ENCODE measurements at regions not wholly inside any gene's neighbourhood (a gene's known extent, or its start where the extent isn't known, plus 50 kb on each side); places are given as distances from the start of the nearest gene placed in this dataset.

DNA sequence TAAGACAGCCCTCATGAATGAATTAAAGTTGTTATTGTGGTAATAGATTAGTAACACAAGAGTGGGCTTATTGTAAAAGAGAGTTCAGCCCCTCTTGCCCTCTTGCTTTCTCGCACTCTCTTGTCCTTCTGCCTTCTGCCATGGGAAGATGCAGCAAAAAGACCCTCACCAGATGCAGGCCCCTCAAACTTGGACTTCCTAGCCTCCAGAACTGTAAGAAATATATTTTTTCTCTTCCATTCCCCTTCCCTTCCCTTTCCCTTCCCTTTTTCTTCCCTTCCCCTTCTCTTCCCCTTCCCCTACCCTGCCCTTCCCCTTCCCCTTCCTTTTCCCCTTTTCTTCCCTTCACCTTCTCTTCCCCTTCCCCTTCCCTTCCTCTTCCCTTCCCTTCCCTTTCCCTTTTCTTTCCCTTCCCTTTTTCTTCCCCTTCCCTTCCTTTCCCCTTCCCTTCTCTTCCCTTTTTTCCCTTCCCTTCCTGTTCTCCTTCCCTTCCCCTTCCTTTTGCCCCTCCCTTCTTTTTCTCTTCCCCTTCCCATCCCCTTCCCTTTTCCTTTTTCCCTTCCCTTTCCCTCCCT is 55.6 kb upstream of the TMEM248 start:
- Histone ChIP-seq H3K79me2 (replicated peaks; ENCODE audit: insufficient read depth) (no peaks in the 10 kb centered on the region), H3K4me2 (no peak overlapping the region), H3K4me1 (ENCODE audit: insufficient read depth) (peaks cover 21% of the 10 kb centered on the region), H3K36me3 (ENCODE audit: insufficient read depth) (no peaks in the 10 kb centered on the region), H3K9me2 (ENCODE audit: insufficient read depth) (peaks cover 1% of the 10 kb centered on the region; the same call in 1 of the 2 replicates), H3F3A (replicated peaks; ENCODE audit: low read depth) (no peaks in the 10 kb centered on the region), H3K4me3 (no peak overlapping the region), H3K27me3 (ENCODE audit: insufficient read depth) (no peaks in the 10 kb centered on the region), H2AFZ (no peak overlapping the region), H4K20me1 (replicated peaks; ENCODE audit: insufficient read depth) (no peaks in the 10 kb centered on the region), H3K27ac (ENCODE audit: low read depth) (no peak overlapping the region)
- Mint-ChIP-seq H3K27ac (no peak overlapping the region), H3K9me3 (no peaks in the 10 kb centered on the region), H3K4me3 (no peak overlapping the region), H3K36me3 (ENCODE audit: low read depth) (peaks cover 14% of the 10 kb centered on the region; the same call in 2 of the 3 replicates), H3K4me1 (peaks cover 34% of the 10 kb centered on the region), H3K27me3 (ENCODE audit: insufficient read depth, low read depth, poor library complexity) (no peaks in the 10 kb centered on the region)
- ATAC-seq (no peak), DNase-seq (ENCODE audit: low spot score) (no peak)
- TF ChIP-seq STAT1 (IDR thresholded peaks at IDR 0.05; ENCODE audit: unreplicated experiment) (no peak), POLR2AphosphoS5 (IDR thresholded peaks at IDR 0.05; ENCODE audit: low read depth) (no peak), JUNB (IDR thresholded peaks at IDR 0.05; ENCODE audit: unreplicated experiment) (no peak), NANOG (IDR thresholded peaks at IDR 0.05; ENCODE audit: borderline replicate concordance) (no peak), CREB1 (CRISPR knock-in tag; IDR thresholded peaks at IDR 0.05; ENCODE audit: low read depth) (no peak), ZNF331 (CRISPR knock-in tag; IDR thresholded peaks at IDR 0.05; ENCODE audit: low read depth) (no peak), EZH2 (IDR thresholded peaks at IDR 0.05; ENCODE audit: low read depth, unreplicated experiment) (no peak), ZNF462 (CRISPR knock-in tag; IDR thresholded peaks at IDR 0.05) (no peak), EZH2phosphoT487 (IDR thresholded peaks at IDR 0.05; ENCODE audit: unreplicated experiment) (no peak), CTCF (conservative IDR thresholded peaks at IDR 0.05; ENCODE audit: low read depth in 2 of 2) (no peak)
